Neural cell (in vitro differentiated cells): ENCODE measurements at regions not wholly inside any gene's neighbourhood (a gene's known extent, or its start where the extent isn't known, plus 50 kb on each side); places are given as distances from the start of the nearest gene placed in this dataset.

Experiments used
- H2AFZ ChIP-seq: fragments of 200-600, 300-800 bp; sonication (generic), shearing (Covaris generic); 2 replicates; pipeline ENCODE4 v1.6.0; 2014; ENCODE audit warnings: low read depth, mild to moderate bottlenecking, antibody characterized with exemption, low read length, moderate library complexity
- H3F3A ChIP-seq: fragments of 200-600 bp; shearing (Covaris generic); 2 replicates; pipeline ENCODE4 v1.6.1; 2016; ENCODE audit warnings: mild to moderate bottlenecking, moderate library complexity, mixed read lengths, antibody characterized with exemption, low read length; ENCODE audit not compliant: insufficient read depth, poor library complexity, severe bottlenecking
- H3K27ac ChIP-seq: fragments of 200-600, 300-800 bp; sonication (generic), shearing (Covaris generic); 2 replicates; pipeline ENCODE4 v1.5.1; 2014; ENCODE audit warnings: mild to moderate bottlenecking, low read length, moderate library complexity
- H3K27me3 ChIP-seq: fragments of 300-800, 200-600 bp; sonication (generic), shearing (Covaris generic); 2 replicates; pipeline ENCODE4 v1.6.0; 2014; ENCODE audit warnings: mild to moderate bottlenecking, low read depth, low read length, moderate library complexity; ENCODE audit not compliant: insufficient read depth
- H3K36me3 ChIP-seq: fragments of 300-800, 200-600 bp; sonication (generic), shearing (Covaris generic); 2 replicates; pipeline ENCODE4 v1.5.1; 2014; ENCODE audit warnings: mild to moderate bottlenecking, antibody characterized with exemption, low read length, moderate library complexity; ENCODE audit not compliant: insufficient read depth
- H3K4me2 ChIP-seq: fragments of 300-800, 200-600 bp; sonication (generic), shearing (Covaris generic); 2 replicates; pipeline ENCODE4 v1.6.0; 2014; ENCODE audit warnings: mild to moderate bottlenecking, low read length
- H3K4me3 ChIP-seq: fragments of 300-800, 200-600 bp; sonication (generic), shearing (Covaris generic); 2 replicates; pipeline ENCODE4 v1.5.1; 2014; ENCODE audit warnings: mild to moderate bottlenecking, low read length, moderate library complexity
- H3K79me2 ChIP-seq: fragments of 200-600 bp; shearing (Covaris generic); replicated peaks from 2 replicates; pipeline ENCODE4 v1.6.0; 2014; ENCODE audit warnings: mild to moderate bottlenecking, low read length, moderate library complexity; ENCODE audit not compliant: insufficient read depth
- H3K9ac ChIP-seq: fragments of 300-800, 200-600 bp; sonication (generic), shearing (Covaris generic); 2 replicates; pipeline ENCODE4 v1.6.1; 2016; ENCODE audit warnings: mild to moderate bottlenecking, low read length, mixed read lengths
- H3K9me2 ChIP-seq: fragments of 200-600 bp; shearing (Covaris generic); 2 replicates; pipeline ENCODE4 v1.6.1; 2016; ENCODE audit warnings: mild to moderate bottlenecking, low read length, mixed read lengths; ENCODE audit not compliant: insufficient read depth
- H3K9me3 ChIP-seq: fragments of 200-600, 300-800 bp; sonication (generic), shearing (Covaris generic); 2 replicates; pipeline ENCODE4 v1.6.1; 2016; ENCODE audit warnings: mild to moderate bottlenecking, mixed run types, low read length, moderate library complexity, mixed read lengths
- H4K20me1 ChIP-seq: fragments of 200-600 bp; shearing (Covaris generic); 2 replicates; pipeline ENCODE4 v1.6.1; 2016; ENCODE audit warnings: mild to moderate bottlenecking, mixed run types; ENCODE audit not compliant: insufficient read depth
- CTCF ChIP-seq: fragments of 450-650 bp; IDR thresholded peaks from 2 replicates; pipeline ENCODE4 v1.5.1; 2014; ENCODE audit warnings: antibody characterized with exemption, mild to moderate bottlenecking, moderate library complexity; ENCODE audit not compliant: poor library complexity, severe bottlenecking
- EP300 ChIP-seq: fragments of 450-650 bp; conservative IDR thresholded peaks from 2 replicates; pipeline ENCODE4 v1.6.1; 2014; ENCODE audit warnings: antibody characterized with exemption, mild to moderate bottlenecking, moderate library complexity; ENCODE audit not compliant: poor library complexity, severe bottlenecking
- EZH2 ChIP-seq: fragments of 200-600, 300-800 bp; shearing (Covaris generic), sonication (generic); IDR thresholded peaks from 2 replicates; pipeline ENCODE4 v1.6.1; 2014; ENCODE audit warnings: antibody characterized with exemption, low read length, borderline replicate concordance, mild to moderate bottlenecking; ENCODE audit not compliant: insufficient read depth, poor library complexity, severe bottlenecking
- MXI1 ChIP-seq: fragments of 450-650 bp; conservative IDR thresholded peaks from 2 replicates; pipeline ENCODE4 v1.6.1; 2014; ENCODE audit warnings: antibody characterized with exemption, mild to moderate bottlenecking; ENCODE audit not compliant: poor library complexity, severe bottlenecking
- POLR2AphosphoS5 ChIP-seq: IDR thresholded peaks from 2 replicates; pipeline ENCODE4 v1.6.1; 2012
- RAD21 ChIP-seq: fragments of 450-650 bp; conservative IDR thresholded peaks from 2 replicates; pipeline ENCODE4 v1.6.1; 2014; ENCODE audit warnings: antibody characterized with exemption, mild to moderate bottlenecking, moderate library complexity
- REST ChIP-seq: IDR thresholded peaks from 2 replicates; pipeline ENCODE4 v1.6.1; 2012; ENCODE audit warnings: borderline replicate concordance
- SMC3 ChIP-seq: fragments of 450-650 bp; conservative IDR thresholded peaks from 2 replicates; pipeline ENCODE4 v1.6.1; 2014; ENCODE audit warnings: antibody characterized with exemption, mild to moderate bottlenecking, moderate library complexity; ENCODE audit not compliant: poor library complexity
- TAF1 ChIP-seq: IDR thresholded peaks from 2 replicates; pipeline ENCODE4 v1.6.1; 2012; ENCODE audit warnings: low read depth

DNA sequence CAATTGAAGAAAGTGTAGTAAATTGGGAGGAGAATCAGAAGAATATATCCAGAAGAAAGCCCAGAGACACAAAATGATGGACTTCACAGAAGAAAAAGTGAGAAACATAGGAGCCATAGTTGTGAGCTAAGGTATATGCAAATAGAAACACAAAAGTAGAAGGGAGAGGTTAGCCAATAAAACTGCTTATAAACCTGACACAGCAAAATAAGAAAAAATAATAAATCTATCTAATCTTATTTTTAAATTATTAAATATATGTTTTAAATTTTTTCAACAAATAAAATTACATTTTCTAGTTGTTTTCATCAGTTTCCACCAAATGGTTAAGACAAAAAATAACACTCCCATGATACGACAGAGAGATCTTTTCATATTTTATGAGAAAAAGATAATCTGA is 903.5 kb downstream of the DNAJB9 start:
- H3K4me2 ChIP-seq = no peak overlapping the region
- no peaks in the 10 kb centered on the region for H4K20me1 ChIP-seq
- H3K27me3 ChIP-seq = no peaks in the 10 kb centered on the region
- H3K27ac ChIP-seq = no peak overlapping the region
- H3K79me2 ChIP-seq = no peaks in the 10 kb centered on the region
- no peaks in the 10 kb centered on the region for H3K36me3 ChIP-seq
- H3K9me3 ChIP-seq = no peaks in the 10 kb centered on the region
- H2AFZ ChIP-seq = no peak overlapping the region
- no peaks in the 10 kb centered on the region for H3F3A ChIP-seq
- no peak overlapping the region for H3K4me3 ChIP-seq
- no peak overlapping the region for H3K9ac ChIP-seq
- TF ChIP-seq POLR2AphosphoS5 (no peak), EP300 (no peak), EZH2 (no peak), SMC3 (no peak), CTCF (no peak), TAF1 (no peak), RAD21 (no peak)
- H3K9me2 ChIP-seq = no peaks in the 10 kb centered on the region

- Histone ChIP-seq H3K79me2 (no peaks in the 10 kb centered on the region), H3F3A (no peaks in the 10 kb centered on the region), H4K20me1 (no peaks in the 10 kb centered on the region), H3K9me3 (no peaks in the 10 kb centered on the region), H3K4me3 (no peak overlapping the region), H3K27me3 (no peaks in the 10 kb centered on the region), H3K9ac (no peak overlapping the region), H3K36me3 (no peaks in the 10 kb centered on the region), H3K4me2 (no peak overlapping the region), H3K9me2 (no peaks in the 10 kb centered on the region), H3K27ac (no peak overlapping the region), H2AFZ (no peak overlapping the region)
- TF ChIP-seq MXI1 (no peak), RAD21 (no peak), CTCF (no peak), EZH2 (no peak), SMC3 (no peak), REST (no peak), POLR2AphosphoS5 (no peak), TAF1 (no peak), EP300 (no peak)
Measured at GRCh38 chr7:109476409-109476808, 906.7 kb downstream of the DNAJB9 start.
